CD8-positive, alpha-beta memory T cell (primary cell): ENCODE measurements at regions not wholly inside any gene's neighbourhood (a gene's known extent, or its start where the extent isn't known, plus 50 kb on each side); places are given as distances from the start of the nearest gene placed in this dataset.

Experiments used
- CTCF ChIA-PET: fragments of 350-600 bp; sonication (Branson Sonifier 250); formaldehyde crosslinking; loops from one replicate; lab custom pipeline; 2021; ENCODE audit warnings: antibody characterized with exemption; lab: Charles Lee
- POLR2A ChIA-PET: fragments of 350-600 bp; sonication (Branson Sonifier 250); formaldehyde crosslinking; loops from one replicate; lab custom pipeline; 2021; ENCODE audit warnings: antibody characterized with exemption; lab: Charles Lee
- DNase-seq, 5 donors: peaks; one replicate each; pipeline versions ENCODE4 v3.0.0 to v3.0.0-alpha.2; 2020 to 2022; ENCODE audit warnings: mixed read lengths in 1 of 5
- H3K27ac ChIP-seq: one replicate; pipeline ENCODE4 v1.7.0; 2013; ENCODE audit warnings: low read depth, mild to moderate bottlenecking, low read length, moderate library complexity
- H3K27me3 ChIP-seq: 2 replicates; pipeline ENCODE4 v1.7.0; 2013; ENCODE audit warnings: low read length, mild to moderate bottlenecking; ENCODE audit not compliant: insufficient read depth, poor library complexity, severe bottlenecking
- H3K36me3 ChIP-seq: 2 replicates; pipeline ENCODE4 v1.7.0; 2013; ENCODE audit warnings: mild to moderate bottlenecking, low read length, moderate library complexity; ENCODE audit not compliant: insufficient read depth
- H3K4me1 ChIP-seq: 2 replicates; pipeline ENCODE4 v1.7.0; 2013; ENCODE audit warnings: mild to moderate bottlenecking, low read length, moderate library complexity; ENCODE audit not compliant: insufficient read depth
- H3K4me3 ChIP-seq: 2 replicates; pipeline ENCODE4 v1.7.0; 2013; ENCODE audit warnings: mild to moderate bottlenecking, low read length
- H3K9me3 ChIP-seq: 2 replicates; pipeline ENCODE4 v1.7.0; 2013; ENCODE audit warnings: mild to moderate bottlenecking, low read length
- H3K27ac Mint-ChIP-seq, 8 donors: one replicate each; pipeline ENCODE4 v1.8.0; 2020 to 2021; ENCODE audit warnings: mixed read lengths in 8 of 8, mild to moderate bottlenecking in 6 of 8, inconsistent platforms in 3 of 8, moderate library complexity in 3 of 8
- H3K27me3 Mint-ChIP-seq, 2 donors: one replicate each; pipeline ENCODE4 v1.8.0; 2020 to 2021; ENCODE audit warnings: mixed read lengths in 2 of 2, mild to moderate bottlenecking in 1 of 2, moderate library complexity in 1 of 2
- H3K36me3 Mint-ChIP-seq, 3 donors: one replicate each; pipeline ENCODE4 v1.8.0; 2020 to 2021; ENCODE audit warnings: mixed read lengths in 3 of 3, inconsistent platforms in 1 of 3, mild to moderate bottlenecking in 1 of 3
- H3K4me1 Mint-ChIP-seq, 3 donors: one replicate each; pipeline ENCODE4 v1.8.0; 2020 to 2021; ENCODE audit warnings: mixed read lengths in 3 of 3, inconsistent platforms in 1 of 3, mild to moderate bottlenecking in 1 of 3
- H3K4me3 Mint-ChIP-seq, 7 donors: one replicate each; pipeline ENCODE4 v1.8.0; 2020 to 2021; ENCODE audit warnings: mixed read lengths in 7 of 7, mild to moderate bottlenecking in 6 of 7, moderate library complexity in 4 of 7, inconsistent platforms in 2 of 7
- H3K9me3 Mint-ChIP-seq, 5 donors: one replicate each; pipeline ENCODE4 v1.8.0; 2020 to 2022; ENCODE audit warnings: mixed read lengths in 5 of 5, mild to moderate bottlenecking in 3 of 5, moderate library complexity in 2 of 5, inconsistent platforms in 1 of 5

- no peak for DNase-seq
- H3K27me3 Mint-ChIP-seq: peaks cover 0 to 2% of the 10 kb centered on the region in 2 donors
- CTCF ChIA-PET: no interaction called here
- no peak overlapping the region for H3K4me3 Mint-ChIP-seq
- H3K9me3 Mint-ChIP-seq: peaks cover 0 to 6% (median 1%) of the 10 kb centered on the region in 5 donors
- Histone ChIP-seq H3K9me3 (no peaks in the 10 kb centered on the region), H3K36me3 (no peaks in the 10 kb centered on the region), H3K4me1 (no peaks in the 10 kb centered on the region), H3K27ac (no peak overlapping the region), H3K4me3 (no peak overlapping the region), H3K27me3 (no peaks in the 10 kb centered on the region)
- no peaks in the 10 kb centered on the region for H3K4me1 Mint-ChIP-seq
- POLR2A ChIA-PET: no interaction called here
- no peaks in the 10 kb centered on the region for H3K36me3 Mint-ChIP-seq
- H3K27ac Mint-ChIP-seq: no peak overlapping the region
These were observed 199.9 kb upstream of the KCNK2 start for GRCh38 chr1:214882616-214883015.

DNA sequence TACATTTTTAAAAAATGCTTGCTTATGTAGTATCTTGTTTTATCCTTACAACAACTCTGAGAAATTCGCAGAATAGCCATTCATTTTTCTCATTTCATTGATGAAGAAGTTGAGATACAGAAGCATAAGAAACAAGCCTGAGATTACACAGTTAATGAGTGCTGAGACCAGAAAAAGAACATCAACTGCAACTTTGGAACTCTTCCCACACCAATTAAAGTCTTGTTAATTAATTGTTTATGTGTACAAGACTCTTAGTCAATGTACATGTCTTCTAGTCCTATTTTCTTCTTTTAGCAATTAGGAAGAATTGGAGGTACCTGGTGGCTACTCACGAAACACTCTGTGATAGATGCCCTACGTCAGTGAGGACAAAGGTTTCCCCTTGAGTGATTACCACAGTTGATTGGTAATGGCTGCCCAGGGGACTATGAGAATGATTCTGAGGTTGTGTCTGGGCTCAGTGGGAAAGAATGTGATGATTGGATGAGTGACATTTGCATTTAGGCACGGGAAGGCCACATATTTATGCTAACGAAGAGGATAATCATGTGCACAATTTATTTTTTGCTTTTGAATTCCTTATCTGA, 187.4 kb upstream of the KCNK2 start:
- no peaks in the 10 kb centered on the region for H3K4me1 ChIP-seq
- no peaks in the 10 kb centered on the region for H3K36me3 Mint-ChIP-seq
- no peak overlapping the region for H3K4me3 Mint-ChIP-seq
- H3K9me3 ChIP-seq: no peaks in the 10 kb centered on the region
- CTCF ChIA-PET: no interaction called here
- H3K27me3 ChIP-seq: no peaks in the 10 kb centered on the region
- no peaks in the 10 kb centered on the region for H3K36me3 ChIP-seq
- POLR2A ChIA-PET: no interaction called here
- DNase-seq: no peak
- H3K9me3 Mint-ChIP-seq: peaks cover 0 to 11% (median 2%) of the 10 kb centered on the region in 5 donors
- no peaks in the 10 kb centered on the region for H3K27me3 Mint-ChIP-seq
- H3K27ac Mint-ChIP-seq: no peak overlapping the region
- H3K4me1 Mint-ChIP-seq: no peaks in the 10 kb centered on the region
- no peak overlapping the region for H3K27ac ChIP-seq
- no peak overlapping the region for H3K4me3 ChIP-seq

GRCh38 chr1:214896921-214897320, 185.6 kb upstream of the KCNK2 start:
- Histone ChIP-seq H3K9me3 (no peaks in the 10 kb centered on the region), H3K27ac (no peak overlapping the region), H3K4me3 (no peak overlapping the region), H3K4me1 (no peaks in the 10 kb centered on the region), H3K27me3 (no peaks in the 10 kb centered on the region), H3K36me3 (no peaks in the 10 kb centered on the region)
- H3K27ac Mint-ChIP-seq: no peak overlapping the region
- no peak overlapping the region for H3K4me3 Mint-ChIP-seq
- peaks cover 0 to 10% (median 0%) of the 10 kb centered on the region in 5 donors for H3K9me3 Mint-ChIP-seq
- no peaks in the 10 kb centered on the region for H3K27me3 Mint-ChIP-seq
- no peaks in the 10 kb centered on the region for H3K36me3 Mint-ChIP-seq
- CTCF ChIA-PET: no interaction called here
- no peak for DNase-seq
- POLR2A ChIA-PET: no interaction called here
- H3K4me1 Mint-ChIP-seq: no peaks in the 10 kb centered on the region

DNA sequence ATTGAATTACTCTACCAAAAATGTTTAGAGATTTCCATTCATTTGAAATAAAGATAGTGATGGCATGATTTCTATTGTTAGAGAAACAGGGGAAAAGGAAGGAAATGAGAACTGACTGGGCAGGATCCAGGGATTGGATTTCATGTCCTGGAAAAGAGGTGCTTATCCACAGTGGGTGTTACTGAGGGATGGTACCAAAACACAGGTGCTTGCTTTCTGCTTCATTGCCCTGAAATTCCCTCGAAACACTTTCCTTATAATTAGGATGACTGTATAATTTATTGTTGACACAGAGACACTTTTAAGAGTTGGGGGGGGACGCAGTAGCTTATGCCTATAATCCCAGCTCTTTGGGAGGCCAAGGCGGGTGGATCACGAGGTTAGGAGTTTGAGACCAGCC, 185.0 kb upstream of the KCNK2 start:
- Mint-ChIP-seq H3K27me3 (no peaks in the 10 kb centered on the region), H3K36me3 (no peaks in the 10 kb centered on the region), H3K4me1 (no peaks in the 10 kb centered on the region), H3K9me3 (peaks cover 0 to 10% (median 0%) of the 10 kb centered on the region in 5 donors), H3K4me3 (no peak overlapping the region), H3K27ac (no peak overlapping the region)
- ChIA-PET CTCF (no interaction called here), POLR2A (no interaction called here)
- Histone ChIP-seq H3K4me3 (no peak overlapping the region), H3K36me3 (no peaks in the 10 kb centered on the region), H3K9me3 (no peaks in the 10 kb centered on the region), H3K27ac (no peak overlapping the region), H3K27me3 (no peaks in the 10 kb centered on the region), H3K4me1 (no peaks in the 10 kb centered on the region)
- no peak for DNase-seq

DNA sequence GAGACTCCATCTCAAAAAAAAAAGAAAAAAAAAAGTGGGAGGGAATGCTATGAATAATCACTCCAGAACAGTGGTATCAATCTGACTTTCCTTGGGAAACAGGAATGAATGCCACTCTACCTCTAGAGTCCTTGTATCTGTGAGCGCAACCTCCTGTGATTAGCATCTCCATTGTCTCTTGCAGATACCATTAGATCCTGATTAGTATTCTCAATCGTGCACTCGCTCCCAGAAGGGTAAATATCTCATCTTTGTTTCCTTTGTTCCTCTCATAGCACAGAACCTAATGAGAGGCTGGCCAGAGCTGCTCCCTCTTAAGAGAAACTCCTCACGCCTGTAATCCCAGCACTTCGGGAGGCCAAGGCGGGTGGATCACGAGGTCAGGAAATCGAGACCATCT, 184.4 kb upstream of the KCNK2 start:
- Mint-ChIP-seq H3K4me3 (no peak overlapping the region), H3K9me3 (peaks cover 0 to 10% (median 0%) of the 10 kb centered on the region in 5 donors), H3K4me1 (no peaks in the 10 kb centered on the region), H3K36me3 (no peaks in the 10 kb centered on the region), H3K27ac (no peak overlapping the region), H3K27me3 (no peaks in the 10 kb centered on the region)
- H3K27me3 ChIP-seq: no peaks in the 10 kb centered on the region
- ChIA-PET CTCF (no interaction called here), POLR2A (no interaction called here)
- no peaks in the 10 kb centered on the region for H3K36me3 ChIP-seq
- H3K4me3 ChIP-seq: no peak overlapping the region
- no peak for DNase-seq
- no peak overlapping the region for H3K27ac ChIP-seq
- no peaks in the 10 kb centered on the region for H3K4me1 ChIP-seq
- H3K9me3 ChIP-seq: no peaks in the 10 kb centered on the region

GRCh38 chr1:214898718-214899117, 183.8 kb upstream of the KCNK2 start:
- H3K4me3 Mint-ChIP-seq: no peak overlapping the region
- Histone ChIP-seq H3K4me1 (no peaks in the 10 kb centered on the region), H3K27ac (no peak overlapping the region), H3K9me3 (no peaks in the 10 kb centered on the region), H3K4me3 (no peak overlapping the region), H3K27me3 (no peaks in the 10 kb centered on the region), H3K36me3 (no peaks in the 10 kb centered on the region)
- POLR2A ChIA-PET: no interaction called here
- no peak for DNase-seq
- H3K4me1 Mint-ChIP-seq: no peaks in the 10 kb centered on the region
- H3K36me3 Mint-ChIP-seq: no peaks in the 10 kb centered on the region
- peaks cover 0 to 10% (median 0%) of the 10 kb centered on the region in 5 donors for H3K9me3 Mint-ChIP-seq
- CTCF ChIA-PET: no interaction called here
- no peak overlapping the region for H3K27ac Mint-ChIP-seq
- no peaks in the 10 kb centered on the region for H3K27me3 Mint-ChIP-seq

DNA sequence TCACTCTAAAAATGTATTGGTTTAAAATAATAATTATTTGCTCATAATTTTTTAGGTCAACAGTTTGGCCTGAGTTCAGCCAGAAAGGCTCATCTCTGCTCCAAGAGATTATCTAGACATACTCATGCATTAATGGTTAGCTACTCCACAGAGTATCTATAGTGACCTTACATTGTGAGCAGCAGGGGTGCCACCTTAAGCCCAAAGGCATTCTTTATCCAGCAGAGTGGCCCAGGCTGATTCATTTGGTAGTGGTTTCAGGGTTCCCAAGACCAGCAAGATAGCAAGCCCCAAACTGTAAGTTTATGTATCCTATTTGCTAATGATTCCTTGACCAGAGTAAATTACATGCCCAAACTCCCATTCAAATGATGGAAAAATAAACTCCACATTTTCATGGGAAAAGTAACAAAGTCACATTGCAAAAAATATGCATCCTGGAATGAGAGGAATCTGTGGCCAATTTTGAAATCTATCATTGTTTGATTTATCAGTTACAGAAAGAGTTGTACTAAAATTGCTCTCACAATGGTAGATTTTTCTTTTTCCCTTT, 182.6 kb upstream of the KCNK2 start:
- Histone ChIP-seq H3K4me3 (no peak overlapping the region), H3K9me3 (no peaks in the 10 kb centered on the region), H3K4me1 (no peaks in the 10 kb centered on the region), H3K27me3 (no peaks in the 10 kb centered on the region), H3K36me3 (no peaks in the 10 kb centered on the region), H3K27ac (no peak overlapping the region)
- no peak for DNase-seq
- ChIA-PET POLR2A (no interaction called here), CTCF (no interaction called here)
- Mint-ChIP-seq H3K9me3 (peaks cover 0 to 10% (median 0%) of the 10 kb centered on the region in 5 donors), H3K36me3 (no peaks in the 10 kb centered on the region), H3K27ac (no peak overlapping the region), H3K4me1 (no peaks in the 10 kb centered on the region), H3K4me3 (no peak overlapping the region), H3K27me3 (no peaks in the 10 kb centered on the region)

- Mint-ChIP-seq H3K27ac (no peak overlapping the region), H3K4me1 (no peaks in the 10 kb centered on the region), H3K27me3 (no peaks in the 10 kb centered on the region), H3K36me3 (no peaks in the 10 kb centered on the region), H3K4me3 (no peak overlapping the region), H3K9me3 (peaks cover 0 to 10% (median 0%) of the 10 kb centered on the region in 5 donors)
- Histone ChIP-seq H3K4me3 (no peak overlapping the region), H3K36me3 (no peaks in the 10 kb centered on the region), H3K9me3 (no peaks in the 10 kb centered on the region), H3K4me1 (no peaks in the 10 kb centered on the region), H3K27me3 (no peaks in the 10 kb centered on the region), H3K27ac (no peak overlapping the region)
- ChIA-PET CTCF (no interaction called here), POLR2A (no interaction called here)
- DNase-seq: no peak
These were observed 181.9 kb upstream of the KCNK2 start for GRCh38 chr1:214900590-214900989.
